ENCODE measurements at regions not wholly inside any gene's neighbourhood (a gene's known extent, or its start where the extent isn't known, plus 50 kb on each side); places are given as distances from the start of the nearest gene placed in this dataset.
A peak's percentile ranks its signal among the peaks of the same experiment; 100 is the strongest.

DNA sequence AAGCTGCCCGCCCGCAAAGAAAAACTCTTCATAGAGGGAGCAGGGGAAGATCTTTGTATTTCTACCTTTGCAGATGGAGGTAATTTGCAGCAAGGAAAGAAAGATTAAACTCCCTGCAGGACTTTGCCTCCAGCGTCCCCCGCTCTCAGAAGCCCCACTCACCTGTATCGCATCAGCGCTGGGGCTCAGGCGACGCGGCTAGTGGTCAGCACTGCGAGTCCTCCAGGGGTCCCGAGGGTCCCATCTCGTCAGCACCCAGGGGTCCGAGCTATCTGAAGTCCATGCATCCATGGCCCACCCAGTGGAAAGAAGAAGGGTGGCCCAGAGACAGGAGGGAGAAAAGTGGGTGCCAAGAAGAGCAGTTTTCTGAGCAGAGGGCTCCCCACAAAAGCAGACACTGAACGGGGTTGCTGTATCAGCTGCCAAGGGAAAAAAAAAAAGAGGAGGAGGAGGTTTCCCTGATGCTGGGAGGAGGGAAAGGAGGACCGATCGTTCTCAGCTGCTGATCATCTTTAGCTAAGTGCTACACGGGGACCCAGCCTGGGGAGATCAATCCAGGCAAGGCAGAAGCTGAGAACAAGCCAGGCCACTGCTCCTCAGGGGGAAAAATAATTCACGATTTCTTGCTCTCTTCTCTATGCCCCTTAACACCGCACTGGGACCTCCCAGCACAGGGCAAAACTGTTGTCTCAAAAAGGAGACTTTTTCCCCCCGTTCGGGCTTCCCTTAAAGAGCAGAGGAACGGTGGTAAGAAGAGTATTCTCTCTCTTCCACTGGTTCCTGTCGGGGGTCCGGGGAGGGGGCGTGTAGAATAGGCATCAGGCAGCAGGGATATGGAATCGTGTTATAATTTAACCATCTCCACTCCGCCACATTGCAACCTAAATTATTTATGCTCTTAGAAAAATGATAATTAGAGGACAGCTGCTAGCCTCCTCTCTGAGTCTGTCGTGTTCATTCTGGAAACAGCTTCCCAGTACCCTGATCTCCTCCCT lies 117.7 kb upstream of the CACNA1A start (continued):
- TF ChIP-seq, protein P1, sequence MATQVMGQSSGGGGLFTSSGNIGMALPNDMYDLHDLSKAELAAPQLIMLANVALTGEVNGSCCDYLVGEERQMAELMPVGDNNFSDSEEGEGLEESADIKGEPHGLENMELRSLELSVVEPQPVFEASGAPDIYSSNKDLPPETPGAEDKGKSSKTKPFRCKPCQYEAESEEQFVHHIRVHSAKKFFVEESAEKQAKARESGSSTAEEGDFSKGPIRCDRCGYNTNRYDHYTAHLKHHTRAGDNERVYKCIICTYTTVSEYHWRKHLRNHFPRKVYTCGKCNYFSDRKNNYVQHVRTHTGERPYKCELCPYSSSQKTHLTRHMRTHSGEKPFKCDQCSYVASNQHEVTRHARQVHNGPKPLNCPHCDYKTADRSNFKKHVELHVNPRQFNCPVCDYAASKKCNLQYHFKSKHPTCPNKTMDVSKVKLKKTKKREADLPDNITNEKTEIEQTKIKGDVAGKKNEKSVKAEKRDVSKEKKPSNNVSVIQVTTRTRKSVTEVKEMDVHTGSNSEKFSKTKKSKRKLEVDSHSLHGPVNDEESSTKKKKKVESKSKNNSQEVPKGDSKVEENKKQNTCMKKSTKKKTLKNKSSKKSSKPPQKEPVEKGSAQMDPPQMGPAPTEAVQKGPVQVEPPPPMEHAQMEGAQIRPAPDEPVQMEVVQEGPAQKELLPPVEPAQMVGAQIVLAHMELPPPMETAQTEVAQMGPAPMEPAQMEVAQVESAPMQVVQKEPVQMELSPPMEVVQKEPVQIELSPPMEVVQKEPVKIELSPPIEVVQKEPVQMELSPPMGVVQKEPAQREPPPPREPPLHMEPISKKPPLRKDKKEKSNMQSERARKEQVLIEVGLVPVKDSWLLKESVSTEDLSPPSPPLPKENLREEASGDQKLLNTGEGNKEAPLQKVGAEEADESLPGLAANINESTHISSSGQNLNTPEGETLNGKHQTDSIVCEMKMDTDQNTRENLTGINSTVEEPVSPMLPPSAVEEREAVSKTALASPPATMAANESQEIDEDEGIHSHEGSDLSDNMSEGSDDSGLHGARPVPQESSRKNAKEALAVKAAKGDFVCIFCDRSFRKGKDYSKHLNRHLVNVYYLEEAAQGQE (IDR thresholded peaks at IDR 0.05; ENCODE audit: low read depth, low read length): no peak
- TF ChIP-seq EP300 (IDR thresholded peaks at IDR 0.05; ENCODE audit: borderline replicate concordance in 1 of 2, low read depth in 1 of 2, low read length in 1 of 2): no peak
- TF ChIP-seq CHD2 (IDR thresholded peaks at IDR 0.05; ENCODE audit: low read length, partially characterized antibody): no peak
- TF ChIP-seq MEF2A (IDR thresholded peaks at IDR 0.05; ENCODE audit: borderline replicate concordance, low read depth): no peak
- TF ChIP-seq NRF1 (IDR thresholded peaks at IDR 0.05; ENCODE audit: low read depth, low read length): no peak
- TF ChIP-seq, protein P2, sequence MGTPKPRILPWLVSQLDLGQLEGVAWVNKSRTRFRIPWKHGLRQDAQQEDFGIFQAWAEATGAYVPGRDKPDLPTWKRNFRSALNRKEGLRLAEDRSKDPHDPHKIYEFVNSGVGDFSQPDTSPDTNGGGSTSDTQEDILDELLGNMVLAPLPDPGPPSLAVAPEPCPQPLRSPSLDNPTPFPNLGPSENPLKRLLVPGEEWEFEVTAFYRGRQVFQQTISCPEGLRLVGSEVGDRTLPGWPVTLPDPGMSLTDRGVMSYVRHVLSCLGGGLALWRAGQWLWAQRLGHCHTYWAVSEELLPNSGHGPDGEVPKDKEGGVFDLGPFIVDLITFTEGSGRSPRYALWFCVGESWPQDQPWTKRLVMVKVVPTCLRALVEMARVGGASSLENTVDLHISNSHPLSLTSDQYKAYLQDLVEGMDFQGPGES (IDR thresholded peaks at IDR 0.05; ENCODE audit: low read depth, low read length): no peak
- TF ChIP-seq FOXM1 (IDR thresholded peaks at IDR 0.05; ENCODE audit: low read depth): no peak

DNA sequence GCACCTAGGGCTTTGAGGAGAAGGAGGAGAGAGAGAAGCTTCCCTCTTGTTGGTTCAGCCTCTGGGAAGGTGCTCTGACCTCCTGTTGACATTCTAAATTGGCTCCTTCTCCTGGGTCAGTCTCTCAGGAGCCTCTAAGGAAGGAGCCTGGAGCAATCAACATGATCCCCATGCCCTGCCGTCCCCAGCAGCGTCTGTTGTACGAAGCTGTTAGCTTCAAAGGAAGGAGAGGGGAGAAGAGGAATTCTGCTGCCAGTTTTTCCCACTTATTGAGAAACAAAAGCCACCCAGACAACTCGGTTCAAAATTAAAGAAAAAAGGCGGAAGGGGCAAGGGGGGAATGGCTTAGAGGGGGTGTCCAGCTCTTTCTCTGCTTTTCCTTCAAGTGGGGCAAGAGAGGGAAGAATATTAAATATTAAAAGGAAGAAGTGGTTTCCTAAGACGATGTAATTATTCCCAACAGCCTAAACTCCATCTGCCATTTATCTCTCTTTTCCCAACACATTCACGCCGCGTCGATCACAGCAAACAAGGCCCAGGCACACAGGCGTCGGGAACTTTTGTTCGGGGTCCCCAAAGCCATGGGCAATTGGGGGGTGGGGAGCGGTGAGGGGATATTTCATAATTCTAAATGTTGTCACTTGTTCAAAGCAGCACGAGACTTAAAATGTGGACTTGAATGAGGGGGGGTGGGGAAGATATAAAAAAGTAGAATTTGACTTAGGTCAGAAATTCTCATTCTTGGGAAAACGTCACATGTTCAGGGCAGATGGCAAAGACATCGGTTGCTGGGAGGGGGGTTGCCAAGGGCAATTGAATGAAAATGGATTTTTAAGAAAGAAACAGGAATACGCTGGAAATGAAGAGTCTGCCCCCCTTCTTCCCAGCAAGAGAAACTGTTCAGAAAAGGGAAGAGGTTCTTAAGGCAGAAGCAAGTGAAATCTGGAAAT lies 116.8 kb upstream of the CACNA1A start:
- Histone ChIP-seq H3K9ac (no peak overlapping the region), H3K27ac (ENCODE audit: low read depth in 2 of 2, low read length in 1 of 2) (peak overlapping the region in 1 of 2 experiments; percentile 62; a peak in 1 of 4 replicates), H3K79me2 (ENCODE audit: insufficient read depth) (no peaks in the 10 kb centered on the region), H3K4me2 (peak overlapping the region; percentile 61), H3K36me3 (replicated peaks in 1 of 2; ENCODE audit: control insufficient read depth in 1 of 2, insufficient read depth in 2 of 2, low read length in 1 of 2) (no peaks in the 10 kb centered on the region), H3K9me2 (no peaks in the 10 kb centered on the region), H2AFZ (ENCODE audit: low read depth) (peak overlapping the region; percentile 69; the same call in 1 of the 2 replicates), H4K20me1 (ENCODE audit: insufficient read depth) (no peaks in the 10 kb centered on the region), H3K27me3 (ENCODE audit: insufficient read depth) (peaks cover 4% of the 10 kb centered on the region; the same call in 1 of the 2 replicates), H3F3A (replicated peaks; ENCODE audit: insufficient read depth) (peaks cover 16% of the 10 kb centered on the region), H3K4me3 (ENCODE audit: low read depth in 2 of 2, low read length in 1 of 2) (no peak overlapping the region; a peak in 1 of 4 replicates), H3K9me3 (no peaks in the 10 kb centered on the region), H3K4me1 (ENCODE audit: control insufficient read depth in 1 of 2, insufficient read depth in 2 of 2, low read depth in 1 of 2, low read length in 1 of 2) (peaks cover 0 to 8% of the 10 kb centered on the region in 2 experiments; a peak in 1 of 4 replicates)
- DNase-seq: no peak
- CTCF ChIA-PET: no interaction called here
- POLR2A ChIA-PET: no interaction called here
- WGBS (ENCODE audit: low lambda C conversion rate): 26% methylated on average over 18 of the region's 18 CpGs
- TF ChIP-seq CHD2 (IDR thresholded peaks at IDR 0.05; ENCODE audit: low read length, partially characterized antibody): no peak
- no peak for TF ChIP-seq FOXJ3 (CRISPR knock-in tag; IDR thresholded peaks at IDR 0.05)
- TF ChIP-seq, protein P3, sequence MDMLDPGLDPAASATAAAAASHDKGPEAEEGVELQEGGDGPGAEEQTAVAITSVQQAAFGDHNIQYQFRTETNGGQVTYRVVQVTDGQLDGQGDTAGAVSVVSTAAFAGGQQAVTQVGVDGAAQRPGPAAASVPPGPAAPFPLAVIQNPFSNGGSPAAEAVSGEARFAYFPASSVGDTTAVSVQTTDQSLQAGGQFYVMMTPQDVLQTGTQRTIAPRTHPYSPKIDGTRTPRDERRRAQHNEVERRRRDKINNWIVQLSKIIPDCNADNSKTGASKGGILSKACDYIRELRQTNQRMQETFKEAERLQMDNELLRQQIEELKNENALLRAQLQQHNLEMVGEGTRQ (IDR thresholded peaks at IDR 0.05; ENCODE audit: borderline replicate concordance, low read depth, low read length): no peak
- TF ChIP-seq SIN3A (IDR thresholded peaks at IDR 0.05; ENCODE audit: borderline replicate concordance, low read depth, low read length): no peak
- no peak for TF ChIP-seq GABPA (IDR thresholded peaks at IDR 0.05; ENCODE audit: low read depth)
- TF ChIP-seq TCF12 (IDR thresholded peaks at IDR 0.05): no peak
- TF ChIP-seq SMC3 (IDR thresholded peaks at IDR 0.05; ENCODE audit: low read depth, low read length): no peak
- TF ChIP-seq YY1 (IDR thresholded peaks at IDR 0.05; ENCODE audit: low read depth): no peak
- TF ChIP-seq, protein P4, sequence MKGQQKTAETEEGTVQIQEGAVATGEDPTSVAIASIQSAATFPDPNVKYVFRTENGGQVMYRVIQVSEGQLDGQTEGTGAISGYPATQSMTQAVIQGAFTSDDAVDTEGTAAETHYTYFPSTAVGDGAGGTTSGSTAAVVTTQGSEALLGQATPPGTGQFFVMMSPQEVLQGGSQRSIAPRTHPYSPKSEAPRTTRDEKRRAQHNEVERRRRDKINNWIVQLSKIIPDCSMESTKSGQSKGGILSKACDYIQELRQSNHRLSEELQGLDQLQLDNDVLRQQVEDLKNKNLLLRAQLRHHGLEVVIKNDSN (IDR thresholded peaks at IDR 0.05; ENCODE audit: borderline replicate concordance, low read depth): no peak
- TF ChIP-seq RXRA (IDR thresholded peaks at IDR 0.05; ENCODE audit: borderline replicate concordance, low read depth): no peak
- TF ChIP-seq EZH2phosphoT487 (IDR thresholded peaks at IDR 0.05; ENCODE audit: borderline replicate concordance, low read depth): no peak
- TF ChIP-seq, protein P5, sequence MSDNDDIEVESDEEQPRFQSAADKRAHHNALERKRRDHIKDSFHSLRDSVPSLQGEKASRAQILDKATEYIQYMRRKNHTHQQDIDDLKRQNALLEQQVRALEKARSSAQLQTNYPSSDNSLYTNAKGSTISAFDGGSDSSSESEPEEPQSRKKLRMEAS (IDR thresholded peaks at IDR 0.05; ENCODE audit: low read depth): no peak
- TF ChIP-seq RAD21 (IDR thresholded peaks at IDR 0.05; ENCODE audit: low read length): no peak
- TF ChIP-seq FOSL2 (IDR thresholded peaks at IDR 0.05; ENCODE audit: borderline replicate concordance, low read depth): no peak

All from SK-N-SH (cell line).